HEK293 (cell line): ENCODE measurements at regions not wholly inside any gene's neighbourhood (a gene's known extent, or its start where the extent isn't known, plus 50 kb on each side); places are given as distances from the start of the nearest gene placed in this dataset.
"Not testable (repeated sequence)": the region's sequence is repeated elsewhere in the genome, so short reads cannot be mapped to it uniquely, and the experiment has no call there.

ENCODE experiments used
- CTCF ChIA-PET: fragments of 350-600 bp; formaldehyde crosslinking; extraction: SDS; loops from one replicate; lab custom pipeline; 2021; ENCODE audit warnings: antibody characterized with exemption; lab: Yijun Ruan, JAX
- POLR2A ChIA-PET: fragments of 300-600 bp; formaldehyde crosslinking; extraction: SDS; loops from one replicate; lab custom pipeline; 2020; ENCODE audit warnings: antibody characterized with exemption, inconsistent platforms; lab: Yijun Ruan, JAX
- H3K27ac ChIP-seq: fragments of 200-500 bp; sonication (Bioruptor generic); 2 replicates; pipeline ENCODE4 v1.5.1; 2014; ENCODE audit warnings: low read depth, low read length, control low read depth, inconsistent platforms; ENCODE audit errors: extremely low read depth
- H3K36me3 ChIP-seq, 2 experiments: fragments of 200-500 bp in 1 of 2; sonication (Bioruptor generic) in 1 of 2; 1 replicate in 1 of 2; 2 replicates in 1 of 2; pipeline ENCODE4 v1.5.1; 2014 to 2017; ENCODE audit warnings: inconsistent platforms in 2 of 2, low read length in 2 of 2; ENCODE audit not compliant: control insufficient read depth in 2 of 2, insufficient read depth in 1 of 2
- H3K4me1 ChIP-seq: fragments of 200-500 bp; sonication (Bioruptor generic); 2 replicates; pipeline ENCODE4 v1.5.1; 2014; ENCODE audit warnings: mild to moderate bottlenecking, low read length, inconsistent platforms; ENCODE audit not compliant: control insufficient read depth, insufficient read depth
- H3K4me3 ChIP-seq: 2 replicates; pipeline ENCODE4 v1.5.1; 2011; ENCODE audit warnings: low read depth, mild to moderate bottlenecking, control low read depth, low read length, moderate library complexity
- H3K9me3 ChIP-seq: fragments of 200-500 bp; sonication (Bioruptor generic); 2 replicates; pipeline ENCODE4 v1.5.1; 2014; ENCODE audit warnings: low read depth, low read length, inconsistent platforms; ENCODE audit not compliant: control insufficient read depth, insufficient read depth
- GLIS1 ChIP-seq: fragments of 450-650 bp; formaldehyde crosslinking; IDR thresholded peaks from 2 replicates; pipeline ENCODE4 v1.5.1; 2016; ENCODE audit warnings: missing biosample characterization, missing genetic modification characterization
- KLF9 ChIP-seq: fragments of 450-650 bp; formaldehyde crosslinking; IDR thresholded peaks from 2 replicates; pipeline ENCODE4 v1.5.1; 2016; ENCODE audit warnings: missing biosample characterization, missing genetic modification characterization, low read depth
- OVOL3 ChIP-seq: fragments of 450-650 bp; formaldehyde crosslinking; IDR thresholded peaks from 2 replicates; pipeline ENCODE4 v1.5.1; 2016; ENCODE audit warnings: missing biosample characterization, missing genetic modification characterization
- ZFP3 ChIP-seq: fragments of 450-650 bp; formaldehyde crosslinking; IDR thresholded peaks from 2 replicates; pipeline ENCODE4 v1.5.1; 2016; ENCODE audit warnings: low read depth, missing biosample characterization, missing genetic modification characterization
- ZNF155 ChIP-seq: fragments of 450-650 bp; formaldehyde crosslinking; IDR thresholded peaks from 2 replicates; pipeline ENCODE4 v1.5.1; 2016; ENCODE audit warnings: missing biosample characterization, missing genetic modification characterization
- ZNF324 ChIP-seq: fragments of 450-650 bp; formaldehyde crosslinking; IDR thresholded peaks from 2 replicates; pipeline ENCODE4 v1.5.1; 2016; ENCODE audit warnings: missing biosample characterization, missing genetic modification characterization
- ZNF394 ChIP-seq: fragments of 450-650 bp; formaldehyde crosslinking; IDR thresholded peaks from 2 replicates; pipeline ENCODE4 v1.5.1; 2016; ENCODE audit warnings: missing biosample characterization, missing genetic modification characterization, mild to moderate bottlenecking, moderate library complexity, borderline replicate concordance
- ZNF433 ChIP-seq: fragments of 450-650 bp; formaldehyde crosslinking; IDR thresholded peaks from 2 replicates; pipeline ENCODE4 v1.5.1; 2016; ENCODE audit warnings: missing biosample characterization, missing genetic modification characterization, low read depth
- ZNF449 ChIP-seq: fragments of 450-650 bp; formaldehyde crosslinking; IDR thresholded peaks from 2 replicates; pipeline ENCODE4 v1.5.1; 2017; ENCODE audit warnings: missing biosample characterization, mild to moderate bottlenecking, missing genetic modification characterization, moderate library complexity
- ZNF501 ChIP-seq: fragments of 450-650 bp; formaldehyde crosslinking; IDR thresholded peaks from 2 replicates; pipeline ENCODE4 v1.5.1; 2016; ENCODE audit warnings: missing biosample characterization, missing genetic modification characterization
- ZNF560 ChIP-seq: fragments of 450-650 bp; formaldehyde crosslinking; IDR thresholded peaks from 2 replicates; pipeline ENCODE4 v1.5.1; 2017; ENCODE audit warnings: missing biosample characterization, missing genetic modification characterization, borderline replicate concordance
- ZNF580 ChIP-seq: fragments of 450-650 bp; formaldehyde crosslinking; IDR thresholded peaks from 2 replicates; pipeline ENCODE4 v1.5.1; 2016; ENCODE audit warnings: missing biosample characterization, missing genetic modification characterization
- ZNF654 ChIP-seq: fragments of 450-650 bp; formaldehyde crosslinking; IDR thresholded peaks from 2 replicates; pipeline ENCODE4 v1.5.1; 2016; ENCODE audit warnings: low read depth, missing biosample characterization, missing genetic modification characterization
- ZNF701 ChIP-seq: fragments of 450-650 bp; formaldehyde crosslinking; IDR thresholded peaks from 2 replicates; pipeline ENCODE4 v1.5.1; 2016; ENCODE audit warnings: missing biosample characterization, missing genetic modification characterization
- ZNF792 ChIP-seq: fragments of 450-650 bp; formaldehyde crosslinking; IDR thresholded peaks from 2 replicates; pipeline ENCODE4 v1.5.1; 2016; ENCODE audit warnings: missing biosample characterization, missing genetic modification characterization
- ZSCAN16 ChIP-seq: fragments of 450-650 bp; formaldehyde crosslinking; IDR thresholded peaks from 2 replicates; pipeline ENCODE4 v1.5.1; 2016; ENCODE audit warnings: missing biosample characterization, missing genetic modification characterization
- TF ChIP-seq, protein P1 (sequence below): fragments of 450-650 bp; formaldehyde crosslinking; IDR thresholded peaks from 2 replicates; pipeline ENCODE4 v1.5.1; 2017; ENCODE audit warnings: missing biosample characterization, missing genetic modification characterization

GRCh38 chr5:163352531-163352930 is 84.9 kb upstream of the CCNG1 start (continued):
- TF ChIP-seq ZNF701 (tag by site-specific recombination) (no peak), KLF9 (tag by site-specific recombination) (no peak)

GRCh38 chr5:163355811-163356210 is 81.6 kb upstream of the CCNG1 start:
- H3K27ac ChIP-seq, H3K4me3 ChIP-seq, H3K36me3 ChIP-seq, H3K9me3 ChIP-seq, H3K4me1 ChIP-seq, POLR2A ChIA-PET: not testable (repeated sequence)
- CTCF ChIA-PET: interaction anchor here (1.0 kb wide), 1 partner anchor 8 kb away, joined by 3 read pairs; no protein-coding TSS in a partner anchor

- ChIA-PET POLR2A (interaction anchor here (0.6 kb wide), 1 partner anchor 58 kb away, joined by 4 read pairs; no protein-coding TSS in a partner anchor), CTCF (no interaction called here)
- Histone ChIP-seq H3K27ac (no peak overlapping the region), H3K4me1 (no peaks in the 10 kb centered on the region), H3K9me3 (no peaks in the 10 kb centered on the region), H3K36me3 (no peaks in the 10 kb centered on the region), H3K4me3 (no peak overlapping the region)
- TF ChIP-seq, protein P1, sequence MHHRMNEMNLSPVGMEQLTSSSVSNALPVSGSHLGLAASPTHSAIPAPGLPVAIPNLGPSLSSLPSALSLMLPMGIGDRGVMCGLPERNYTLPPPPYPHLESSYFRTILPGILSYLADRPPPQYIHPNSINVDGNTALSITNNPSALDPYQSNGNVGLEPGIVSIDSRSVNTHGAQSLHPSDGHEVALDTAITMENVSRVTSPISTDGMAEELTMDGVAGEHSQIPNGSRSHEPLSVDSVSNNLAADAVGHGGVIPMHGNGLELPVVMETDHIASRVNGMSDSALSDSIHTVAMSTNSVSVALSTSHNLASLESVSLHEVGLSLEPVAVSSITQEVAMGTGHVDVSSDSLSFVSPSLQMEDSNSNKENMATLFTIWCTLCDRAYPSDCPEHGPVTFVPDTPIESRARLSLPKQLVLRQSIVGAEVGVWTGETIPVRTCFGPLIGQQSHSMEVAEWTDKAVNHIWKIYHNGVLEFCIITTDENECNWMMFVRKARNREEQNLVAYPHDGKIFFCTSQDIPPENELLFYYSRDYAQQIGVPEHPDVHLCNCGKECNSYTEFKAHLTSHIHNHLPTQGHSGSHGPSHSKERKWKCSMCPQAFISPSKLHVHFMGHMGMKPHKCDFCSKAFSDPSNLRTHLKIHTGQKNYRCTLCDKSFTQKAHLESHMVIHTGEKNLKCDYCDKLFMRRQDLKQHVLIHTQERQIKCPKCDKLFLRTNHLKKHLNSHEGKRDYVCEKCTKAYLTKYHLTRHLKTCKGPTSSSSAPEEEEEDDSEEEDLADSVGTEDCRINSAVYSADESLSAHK (tag by site-specific recombination): no peak
- no peak for TF ChIP-seq ZNF324 (tag by site-specific recombination)
- no peak for TF ChIP-seq ZNF155 (tag by site-specific recombination)
- TF ChIP-seq ZNF654 (tag by site-specific recombination): no peak
- no peak for TF ChIP-seq ZNF394 (tag by site-specific recombination)
- TF ChIP-seq ZNF792 (tag by site-specific recombination): no peak
- TF ChIP-seq ZNF449 (tag by site-specific recombination): no peak
- TF ChIP-seq ZFP3 (tag by site-specific recombination): no peak
- no peak for TF ChIP-seq ZNF501 (tag by site-specific recombination)
- TF ChIP-seq OVOL3: no peak
These were observed 79.8 kb upstream of the CCNG1 start for GRCh38 chr5:163357636-163358035.

DNA sequence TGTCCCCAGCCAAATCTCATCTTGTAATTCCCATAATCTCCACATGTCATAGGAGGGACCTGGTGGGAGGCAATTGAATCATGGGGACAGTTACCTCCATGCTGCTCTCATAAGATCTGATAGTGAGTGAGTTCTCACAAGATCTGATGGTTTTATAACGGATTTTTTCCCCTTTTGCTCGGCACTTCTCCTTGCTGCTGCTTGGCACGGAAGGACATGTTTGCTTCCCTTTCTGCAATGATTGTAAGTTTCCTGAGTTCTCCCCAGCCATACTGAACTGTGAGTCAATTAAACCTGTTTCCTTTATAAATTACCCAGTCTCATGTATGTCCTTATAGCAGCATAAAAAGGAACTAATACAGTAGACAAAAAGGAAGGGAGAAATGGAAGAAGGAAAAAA is 76.7 kb upstream of the CCNG1 start:
- no peak overlapping the region for H3K4me3 ChIP-seq
- H3K36me3 ChIP-seq: no peaks in the 10 kb centered on the region
- H3K4me1 ChIP-seq: no peaks in the 10 kb centered on the region
- CTCF ChIA-PET: no interaction called here
- no peak overlapping the region for H3K27ac ChIP-seq
- TF ChIP-seq ZNF433: no peak
- POLR2A ChIA-PET: no interaction called here
- H3K9me3 ChIP-seq: no peaks in the 10 kb centered on the region

GRCh38 chr5:163361450-163361849 is 75.9 kb upstream of the CCNG1 start:
- H3K36me3 ChIP-seq: no peaks in the 10 kb centered on the region
- H3K4me3 ChIP-seq: no peak overlapping the region
- H3K4me1 ChIP-seq: no peaks in the 10 kb centered on the region
- TF ChIP-seq ZNF580 (tag by site-specific recombination) (no peak), ZSCAN16 (no peak), ZNF560 (tag by site-specific recombination) (no peak), GLIS1 (no peak)
- H3K9me3 ChIP-seq: no peaks in the 10 kb centered on the region
- ChIA-PET CTCF (no interaction called here), POLR2A (no interaction called here)
- no peak overlapping the region for H3K27ac ChIP-seq
